ENCODE measurements at regions not wholly inside any gene's neighbourhood (a gene's known extent, or its start where the extent isn't known, plus 50 kb on each side); places are given as distances from the start of the nearest gene placed in this dataset.

DNA sequence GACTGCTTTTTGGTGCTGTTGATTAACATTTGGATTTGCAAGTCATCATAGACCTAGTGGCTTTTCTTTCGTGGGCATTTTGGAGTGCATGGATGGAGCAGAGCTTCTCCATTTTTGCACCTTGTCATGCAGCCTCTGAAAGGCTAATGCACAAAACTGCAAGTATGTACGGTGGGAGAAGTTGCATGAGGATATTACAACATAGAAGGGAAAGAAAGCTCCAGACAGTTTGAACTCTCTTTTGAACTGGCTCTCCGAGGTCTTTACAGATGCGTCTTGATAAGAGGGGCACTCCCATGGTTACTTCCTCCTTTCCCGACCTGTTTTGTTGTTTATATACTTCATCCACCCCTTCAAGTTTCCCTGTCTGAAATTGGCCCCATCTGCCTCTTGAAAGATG, 147.1 kb upstream of the GBE1 start:
- Histone ChIP-seq H3K9ac (ENCODE audit: low read length) (no peak overlapping the region), H3K4me1 (ENCODE audit: control insufficient read depth, insufficient read depth, low read length) (no peaks in the 10 kb centered on the region), H3K4me3 (ENCODE audit: low read depth, low read length) (no peak overlapping the region), H3K36me3 (ENCODE audit: control insufficient read depth, insufficient read depth, low read length) (no peaks in the 10 kb centered on the region), H3K9me3 (ENCODE audit: control insufficient read depth, insufficient read depth, low read depth, low read length) (no peaks in the 10 kb centered on the region), H3K27me3 (ENCODE audit: control insufficient read depth, insufficient read depth, low read length) (no peaks in the 10 kb centered on the region), H3K27ac (ENCODE audit: low read depth, low read length) (no peak overlapping the region)

DNA sequence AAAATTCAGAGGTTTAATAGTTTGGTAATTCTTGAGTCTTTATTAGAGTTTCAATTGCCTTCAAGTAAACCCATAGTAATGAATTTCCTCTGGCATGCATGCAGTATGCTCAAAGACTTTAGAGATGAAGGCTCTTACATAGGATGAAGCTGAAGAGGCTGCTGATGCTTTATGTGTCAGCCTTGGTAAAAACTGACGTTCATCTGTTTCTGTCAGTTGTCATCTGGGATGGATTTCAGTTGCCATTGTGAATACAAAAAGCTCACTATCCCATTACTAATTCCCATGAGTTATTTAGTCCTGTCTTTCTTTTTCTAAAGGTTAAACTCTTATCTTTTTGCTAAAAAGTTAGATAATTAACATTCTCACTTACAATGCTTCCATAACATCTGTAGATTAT, 136.9 kb upstream of the GBE1 start:
- Histone ChIP-seq H3K27me3 (ENCODE audit: control insufficient read depth, insufficient read depth, low read length) (no peaks in the 10 kb centered on the region), H3K9me3 (ENCODE audit: control insufficient read depth, insufficient read depth, low read depth, low read length) (0 out of 2 replicates have a peak, but pooled peaks cover 4% of the 10 kb centered on the region), H3K4me3 (ENCODE audit: low read depth, low read length) (no peak overlapping the region), H3K27ac (ENCODE audit: low read depth, low read length) (no peak overlapping the region), H3K9ac (ENCODE audit: low read length) (no peak overlapping the region), H3K4me1 (ENCODE audit: control insufficient read depth, insufficient read depth, low read length) (no peaks in the 10 kb centered on the region), H3K36me3 (ENCODE audit: control insufficient read depth, insufficient read depth, low read length) (no peaks in the 10 kb centered on the region)

DNA sequence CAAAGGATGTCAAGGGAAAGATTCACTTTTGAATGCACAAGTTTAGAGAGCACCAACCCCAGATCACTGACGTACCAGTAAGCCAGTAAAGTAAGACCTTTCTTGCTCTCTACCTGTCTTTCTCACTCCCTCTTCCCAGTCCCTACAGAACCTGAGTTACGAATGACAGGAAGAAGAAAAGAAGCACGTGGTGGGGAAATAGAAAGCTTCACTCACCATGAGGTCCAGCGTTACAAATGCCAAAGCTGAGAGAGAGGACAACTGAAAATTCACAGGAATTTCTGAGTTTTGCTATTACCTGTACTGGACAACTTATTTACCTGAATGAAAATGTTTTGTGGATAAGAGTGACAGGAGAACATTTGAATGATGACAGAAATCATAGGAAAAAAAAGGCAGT, 133.2 kb upstream of the GBE1 start:
- no peaks in the 10 kb centered on the region for H3K36me3 ChIP-seq (ENCODE audit: control insufficient read depth, insufficient read depth, low read length)

DNA sequence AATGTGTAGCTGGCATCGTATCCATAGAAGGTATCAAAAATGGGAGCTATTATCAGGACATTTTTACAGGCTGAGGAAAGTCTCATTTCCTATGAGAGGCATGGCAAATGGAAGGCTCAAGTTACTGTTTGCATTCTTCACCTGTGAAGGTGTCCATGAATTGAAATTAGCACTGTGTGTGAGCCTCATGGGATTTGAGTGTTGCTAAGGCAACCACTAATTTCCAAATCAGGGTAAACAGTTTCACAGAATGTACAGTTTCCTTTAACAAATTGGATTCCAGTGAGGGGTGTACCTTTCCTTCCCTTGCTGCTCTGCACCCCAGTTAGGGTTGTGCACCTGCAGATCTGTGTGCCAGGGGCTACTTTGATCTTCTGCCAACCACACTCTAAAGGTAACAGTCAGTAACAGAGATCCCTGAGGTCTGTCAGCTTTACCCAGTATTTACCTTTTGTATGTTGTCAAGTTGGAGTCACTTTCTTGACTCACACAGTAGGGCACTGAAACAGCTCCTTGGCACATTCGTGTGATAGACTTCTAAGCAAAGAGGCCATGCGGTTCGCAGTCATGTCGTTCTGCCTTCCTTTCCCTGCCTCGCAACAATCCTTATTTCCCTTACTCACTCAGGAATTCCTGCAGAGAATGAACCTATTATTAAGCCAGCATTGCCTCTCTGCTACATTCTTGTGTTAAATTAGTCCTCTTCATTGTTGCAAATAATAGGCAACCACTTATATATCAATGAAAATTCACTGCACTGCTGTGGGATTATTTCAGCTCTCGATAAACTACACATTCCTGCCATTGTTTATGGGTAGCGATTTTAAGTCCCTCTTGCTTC, 129.8 kb upstream of the GBE1 start:
- no peaks in the 10 kb centered on the region for H3K27me3 ChIP-seq (ENCODE audit: control insufficient read depth, insufficient read depth, low read length)
- no peak overlapping the region for H3K9ac ChIP-seq (ENCODE audit: low read length)
- H3K36me3 ChIP-seq (ENCODE audit: control insufficient read depth, insufficient read depth, low read length), result no peaks in the 10 kb centered on the region
- H3K9me3 ChIP-seq (ENCODE audit: control insufficient read depth, insufficient read depth, low read depth, low read length), result no peaks in the 10 kb centered on the region
- H3K4me3 ChIP-seq (ENCODE audit: low read depth, low read length), result no peak overlapping the region
- H3K27ac ChIP-seq (ENCODE audit: low read depth, low read length), result no peak overlapping the region
- peaks cover 8% of the 10 kb centered on the region; the same call in 1 of the 2 replicates for H3K4me1 ChIP-seq (ENCODE audit: control insufficient read depth, insufficient read depth, low read length)

More for the DNA sequence above, 133.2 kb upstream of the GBE1 start:
- Histone ChIP-seq H3K9ac (ENCODE audit: low read length) (no peak overlapping the region), H3K27ac (ENCODE audit: low read depth, low read length) (no peak overlapping the region), H3K4me1 (ENCODE audit: control insufficient read depth, insufficient read depth, low read length) (peaks cover 8% of the 10 kb centered on the region; the same call in 1 of the 2 replicates), H3K27me3 (ENCODE audit: control insufficient read depth, insufficient read depth, low read length) (no peaks in the 10 kb centered on the region), H3K9me3 (ENCODE audit: control insufficient read depth, insufficient read depth, low read depth, low read length) (no peaks in the 10 kb centered on the region), H3K4me3 (ENCODE audit: low read depth, low read length) (no peak overlapping the region)

DNA sequence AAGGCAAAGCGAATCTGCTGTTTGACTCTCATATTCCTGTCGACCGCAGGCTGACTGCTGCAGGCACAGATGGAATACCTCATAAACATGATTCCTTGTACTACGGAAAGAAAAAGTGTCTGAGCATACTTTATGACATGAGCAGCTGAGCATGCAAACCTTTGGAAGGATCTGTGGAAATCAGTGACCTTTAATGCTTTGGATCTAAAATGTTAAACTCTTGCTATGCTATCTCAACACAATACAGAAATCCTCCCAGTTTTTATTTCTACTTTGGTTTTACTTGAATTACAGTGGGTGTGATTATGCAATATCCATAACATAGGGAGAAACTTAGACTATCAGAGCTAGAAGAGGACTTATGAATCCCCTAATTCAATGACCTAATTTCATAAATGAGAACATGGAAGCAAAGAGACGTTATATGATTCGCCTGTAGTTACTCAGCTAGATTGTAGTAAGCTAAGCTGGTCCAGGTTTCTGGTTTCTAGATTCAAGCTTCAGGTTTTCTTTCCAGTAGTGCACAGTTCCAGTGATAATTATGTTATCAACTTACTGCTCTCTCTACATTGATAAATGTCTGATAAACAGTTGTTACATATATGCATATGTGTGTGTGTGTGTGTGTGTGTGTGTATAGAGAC, 127.6 kb upstream of the GBE1 start:
- no peak overlapping the region for H3K9ac ChIP-seq (ENCODE audit: low read length)
- H3K36me3 ChIP-seq (ENCODE audit: control insufficient read depth, insufficient read depth, low read length), result no peaks in the 10 kb centered on the region
- no peaks in the 10 kb centered on the region for H3K27me3 ChIP-seq (ENCODE audit: control insufficient read depth, insufficient read depth, low read length)
- H3K27ac ChIP-seq (ENCODE audit: low read depth, low read length), result no peak overlapping the region
- no peak overlapping the region for H3K4me3 ChIP-seq (ENCODE audit: low read depth, low read length)
- H3K4me1 ChIP-seq (ENCODE audit: control insufficient read depth, insufficient read depth, low read length), result peaks cover 8% of the 10 kb centered on the region; the same call in 1 of the 2 replicates
- no peaks in the 10 kb centered on the region for H3K9me3 ChIP-seq (ENCODE audit: control insufficient read depth, insufficient read depth, low read depth, low read length)

DNA sequence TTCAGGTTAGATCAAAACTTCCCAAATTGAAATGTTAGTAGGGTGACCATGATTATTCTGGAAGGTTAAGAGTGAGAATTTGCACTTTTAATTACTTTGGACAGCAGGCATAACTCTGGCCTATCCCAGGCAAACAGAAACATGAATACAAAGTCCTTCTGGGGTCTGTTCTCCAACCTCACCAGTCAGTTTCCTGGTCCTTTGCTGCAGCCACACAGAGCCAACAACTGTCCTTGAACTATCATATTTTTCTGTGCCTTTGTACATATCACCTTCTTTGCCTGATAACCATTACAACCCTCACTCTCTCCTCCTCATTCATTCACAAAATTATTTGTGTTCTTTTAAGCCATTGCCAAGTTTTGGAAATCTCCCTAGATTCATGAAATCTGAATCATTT, 126.0 kb upstream of the GBE1 start:
- H3K4me3 ChIP-seq (ENCODE audit: low read depth, low read length), result no peak overlapping the region
- H3K27me3 ChIP-seq (ENCODE audit: control insufficient read depth, insufficient read depth, low read length), result no peaks in the 10 kb centered on the region
- no peaks in the 10 kb centered on the region for H3K36me3 ChIP-seq (ENCODE audit: control insufficient read depth, insufficient read depth, low read length)
- no peak overlapping the region for H3K9ac ChIP-seq (ENCODE audit: low read length)
- no peak overlapping the region for H3K27ac ChIP-seq (ENCODE audit: low read depth, low read length)
- H3K9me3 ChIP-seq (ENCODE audit: control insufficient read depth, insufficient read depth, low read depth, low read length), result no peaks in the 10 kb centered on the region
- H3K4me1 ChIP-seq (ENCODE audit: control insufficient read depth, insufficient read depth, low read length), result peaks cover 8% of the 10 kb centered on the region; the same call in 1 of the 2 replicates

DNA sequence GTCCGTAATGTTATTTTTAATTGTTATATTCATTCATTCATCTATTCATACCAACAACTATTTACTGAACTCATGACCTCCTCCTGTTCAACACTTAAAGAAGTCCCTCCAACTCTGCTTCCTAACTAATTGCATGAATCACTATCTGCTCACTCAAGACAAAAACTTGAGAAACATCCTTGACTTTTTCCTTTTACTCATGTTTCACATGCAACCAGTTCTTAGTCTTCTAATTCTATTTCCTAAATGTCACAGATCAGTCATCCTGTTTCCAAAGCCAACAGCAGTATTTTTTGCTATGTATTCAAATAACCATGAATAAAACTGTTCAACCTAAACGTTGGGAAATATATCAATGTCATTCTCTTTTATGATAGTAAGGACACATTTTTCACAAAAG, 124.6 kb upstream of the GBE1 start:
- H3K36me3 ChIP-seq (ENCODE audit: control insufficient read depth, insufficient read depth, low read length), result no peaks in the 10 kb centered on the region
- H3K9ac ChIP-seq (ENCODE audit: low read length), result no peak overlapping the region
- H3K9me3 ChIP-seq (ENCODE audit: control insufficient read depth, insufficient read depth, low read depth, low read length), result no peaks in the 10 kb centered on the region
- no peak overlapping the region for H3K4me3 ChIP-seq (ENCODE audit: low read depth, low read length)
- no peaks in the 10 kb centered on the region for H3K27me3 ChIP-seq (ENCODE audit: control insufficient read depth, insufficient read depth, low read length)
- H3K4me1 ChIP-seq (ENCODE audit: control insufficient read depth, insufficient read depth, low read length), result peaks cover 4% of the 10 kb centered on the region; the same call in 1 of the 2 replicates
- H3K27ac ChIP-seq (ENCODE audit: low read depth, low read length), result no peak overlapping the region

DNA sequence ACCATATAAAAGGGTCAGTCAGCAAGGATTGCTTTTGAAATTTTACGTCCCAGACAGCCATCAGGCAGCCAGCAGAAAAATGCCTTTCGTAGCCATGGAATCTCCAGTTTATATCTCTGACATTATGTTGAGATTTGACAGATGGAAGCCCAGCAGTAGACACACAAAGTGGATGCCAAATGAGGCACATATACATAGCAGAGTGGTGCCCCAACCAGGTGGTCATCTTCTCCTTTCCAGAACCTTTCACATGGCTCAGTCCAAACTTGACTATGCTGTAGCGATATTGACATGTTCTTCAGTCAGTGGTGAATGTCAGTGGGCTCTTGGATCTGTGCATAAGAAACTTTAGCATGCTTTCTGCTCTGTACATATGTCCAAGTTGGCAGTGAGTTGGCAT, 123.3 kb upstream of the GBE1 start:
- Histone ChIP-seq H3K27ac (ENCODE audit: low read depth, low read length) (no peak overlapping the region), H3K27me3 (ENCODE audit: control insufficient read depth, insufficient read depth, low read length) (no peaks in the 10 kb centered on the region), H3K4me1 (ENCODE audit: control insufficient read depth, insufficient read depth, low read length) (no peaks in the 10 kb centered on the region), H3K4me3 (ENCODE audit: low read depth, low read length) (no peak overlapping the region), H3K9me3 (ENCODE audit: control insufficient read depth, insufficient read depth, low read depth, low read length) (no peaks in the 10 kb centered on the region), H3K36me3 (ENCODE audit: control insufficient read depth, insufficient read depth, low read length) (no peaks in the 10 kb centered on the region), H3K9ac (ENCODE audit: low read length) (no peak overlapping the region)

DNA sequence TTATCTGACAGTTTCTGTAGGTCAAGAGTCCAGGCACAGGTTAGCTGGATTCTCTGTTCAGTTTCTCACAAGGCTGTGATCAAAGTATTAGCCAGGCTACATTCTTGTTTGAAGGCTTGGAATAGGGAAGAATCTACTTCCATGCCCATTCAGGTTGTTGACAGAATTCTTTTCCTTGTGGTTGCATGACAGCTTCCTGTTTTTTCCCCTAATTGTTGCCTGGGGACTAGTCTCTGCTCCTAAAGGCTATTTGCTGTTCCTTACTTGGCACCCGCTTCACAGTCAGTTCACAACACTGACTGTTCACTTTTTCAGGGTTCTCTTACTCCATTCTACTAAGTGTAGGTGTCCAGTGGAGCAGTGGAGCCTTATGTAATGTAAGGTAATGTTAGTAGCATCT, 115.4 kb upstream of the GBE1 start:
- Histone ChIP-seq H3K4me3 (ENCODE audit: low read depth, low read length) (no peak overlapping the region), H3K9ac (ENCODE audit: low read length) (no peak overlapping the region), H3K9me3 (ENCODE audit: control insufficient read depth, insufficient read depth, low read depth, low read length) (peaks cover 20% of the 10 kb centered on the region), H3K27me3 (ENCODE audit: control insufficient read depth, insufficient read depth, low read length) (no peaks in the 10 kb centered on the region), H3K27ac (ENCODE audit: low read depth, low read length) (no peak overlapping the region), H3K4me1 (ENCODE audit: control insufficient read depth, insufficient read depth, low read length) (no peaks in the 10 kb centered on the region), H3K36me3 (ENCODE audit: control insufficient read depth, insufficient read depth, low read length) (no peaks in the 10 kb centered on the region)

DNA sequence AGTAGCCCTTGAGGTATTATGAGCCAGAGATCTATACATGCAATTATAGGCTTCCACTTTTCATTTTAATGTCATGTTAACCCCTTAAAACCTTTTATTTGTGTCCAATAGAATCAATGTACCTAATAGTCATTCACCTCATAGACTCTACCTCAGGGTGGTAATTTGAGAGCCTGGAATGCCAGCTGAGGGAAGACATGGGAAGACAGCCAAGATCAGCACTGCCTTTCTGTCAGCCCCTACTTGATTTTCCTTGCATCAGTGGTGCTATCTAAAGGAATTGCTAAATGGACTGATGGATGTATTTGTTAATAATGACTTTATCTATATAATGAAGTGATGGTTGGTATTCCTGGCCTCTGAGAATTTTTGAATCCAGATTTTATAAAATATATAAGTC, 113.3 kb upstream of the GBE1 start:
- Histone ChIP-seq H3K4me1 (ENCODE audit: control insufficient read depth, insufficient read depth, low read length) (no peaks in the 10 kb centered on the region), H3K9me3 (ENCODE audit: control insufficient read depth, insufficient read depth, low read depth, low read length) (peaks cover 20% of the 10 kb centered on the region), H3K9ac (ENCODE audit: low read length) (no peak overlapping the region), H3K36me3 (ENCODE audit: control insufficient read depth, insufficient read depth, low read length) (no peaks in the 10 kb centered on the region), H3K4me3 (ENCODE audit: low read depth, low read length) (no peak overlapping the region), H3K27ac (ENCODE audit: low read depth, low read length) (no peak overlapping the region), H3K27me3 (ENCODE audit: control insufficient read depth, insufficient read depth, low read length) (no peaks in the 10 kb centered on the region)

DNA sequence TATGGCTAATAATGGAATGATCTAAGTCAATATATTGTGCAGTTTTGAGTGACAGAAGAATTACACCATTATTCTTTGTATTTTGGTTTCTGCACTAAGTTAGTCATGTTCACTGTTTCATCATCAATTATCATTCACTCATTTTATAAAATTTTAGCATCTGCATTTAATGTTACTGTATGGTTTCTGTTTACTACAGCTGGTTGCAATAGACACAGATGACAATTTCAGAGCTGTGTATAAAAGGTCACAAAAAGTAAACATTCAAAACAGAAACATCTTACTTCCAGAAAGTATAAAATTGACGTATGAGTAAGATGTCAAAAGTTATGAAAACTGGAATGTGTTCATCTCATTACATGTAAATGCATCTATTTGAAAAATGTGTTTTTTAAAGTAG, 111.1 kb upstream of the GBE1 start:
- H3K9me3 ChIP-seq (ENCODE audit: control insufficient read depth, insufficient read depth, low read depth, low read length), result peaks cover 11% of the 10 kb centered on the region

More for the DNA sequence above, 111.1 kb upstream of the GBE1 start:
- H3K4me3 ChIP-seq (ENCODE audit: low read depth, low read length), result no peak overlapping the region
- no peaks in the 10 kb centered on the region for H3K27me3 ChIP-seq (ENCODE audit: control insufficient read depth, insufficient read depth, low read length)
- no peak overlapping the region for H3K9ac ChIP-seq (ENCODE audit: low read length)
- H3K27ac ChIP-seq (ENCODE audit: low read depth, low read length), result no peak overlapping the region
- no peaks in the 10 kb centered on the region for H3K36me3 ChIP-seq (ENCODE audit: control insufficient read depth, insufficient read depth, low read length)
- H3K4me1 ChIP-seq (ENCODE audit: control insufficient read depth, insufficient read depth, low read length), result no peaks in the 10 kb centered on the region

Data from HUES6 (cell line).